ENCODE measurements at regions not wholly inside any gene's neighbourhood (a gene's known extent, or its start where the extent isn't known, plus 50 kb on each side); places are given as distances from the start of the nearest gene placed in this dataset.

DNA sequence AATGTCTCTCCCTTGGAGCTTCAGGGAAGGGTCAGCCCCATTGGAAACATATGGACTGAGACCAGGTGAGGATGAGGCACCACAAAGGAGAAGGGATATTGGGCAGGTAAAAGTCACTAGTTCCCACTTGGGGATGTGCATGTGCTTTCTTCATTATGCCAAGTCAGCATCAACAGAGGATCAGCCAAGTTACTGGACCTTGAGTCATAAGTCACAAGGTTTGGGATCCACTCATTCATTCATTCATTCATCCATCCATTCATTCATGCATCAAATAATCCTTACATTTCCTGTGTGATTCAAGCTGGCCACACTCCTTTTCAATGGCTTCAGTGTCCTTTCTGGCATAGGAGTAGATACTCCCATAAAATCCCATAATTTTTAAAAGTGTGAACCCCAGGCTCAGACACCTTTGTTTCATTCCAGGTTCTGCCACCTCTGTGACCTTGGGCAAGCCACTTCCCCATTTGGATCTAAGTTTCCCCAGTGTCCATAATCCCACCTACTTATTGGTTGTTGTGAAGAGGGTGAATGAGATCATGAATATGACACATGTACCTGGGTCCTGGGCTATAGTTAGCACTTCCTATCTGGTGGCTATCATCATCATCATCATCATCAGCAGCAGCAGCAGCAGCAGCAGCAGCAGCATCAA is 162.1 kb upstream of the LHX5 start:
- ChIA-PET CTCF (no interaction called here), POLR2A (ENCODE audit: low non-redundant PET) (no interaction called here)
- no peaks in the 10 kb centered on the region for H3K36me3 ChIP-seq (ENCODE audit: insufficient read depth, low read length, poor library complexity, severe bottlenecking)
- TF ChIP-seq EZH2 (IDR thresholded peaks at IDR 0.05; ENCODE audit: borderline replicate concordance, low read depth, low read length, poor library complexity, severe bottlenecking): no peak
- TF ChIP-seq, protein P1, sequence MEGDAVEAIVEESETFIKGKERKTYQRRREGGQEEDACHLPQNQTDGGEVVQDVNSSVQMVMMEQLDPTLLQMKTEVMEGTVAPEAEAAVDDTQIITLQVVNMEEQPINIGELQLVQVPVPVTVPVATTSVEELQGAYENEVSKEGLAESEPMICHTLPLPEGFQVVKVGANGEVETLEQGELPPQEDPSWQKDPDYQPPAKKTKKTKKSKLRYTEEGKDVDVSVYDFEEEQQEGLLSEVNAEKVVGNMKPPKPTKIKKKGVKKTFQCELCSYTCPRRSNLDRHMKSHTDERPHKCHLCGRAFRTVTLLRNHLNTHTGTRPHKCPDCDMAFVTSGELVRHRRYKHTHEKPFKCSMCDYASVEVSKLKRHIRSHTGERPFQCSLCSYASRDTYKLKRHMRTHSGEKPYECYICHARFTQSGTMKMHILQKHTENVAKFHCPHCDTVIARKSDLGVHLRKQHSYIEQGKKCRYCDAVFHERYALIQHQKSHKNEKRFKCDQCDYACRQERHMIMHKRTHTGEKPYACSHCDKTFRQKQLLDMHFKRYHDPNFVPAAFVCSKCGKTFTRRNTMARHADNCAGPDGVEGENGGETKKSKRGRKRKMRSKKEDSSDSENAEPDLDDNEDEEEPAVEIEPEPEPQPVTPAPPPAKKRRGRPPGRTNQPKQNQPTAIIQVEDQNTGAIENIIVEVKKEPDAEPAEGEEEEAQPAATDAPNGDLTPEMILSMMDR (conservative IDR thresholded peaks at IDR 0.05; ENCODE audit: low read depth, low read length): no peak
- H3K27ac ChIP-seq (ENCODE audit: low read depth, low read length, poor library complexity, severe bottlenecking): no peak overlapping the region
- H3K4me1 ChIP-seq (ENCODE audit: insufficient read depth, low read length, poor library complexity, severe bottlenecking): no peaks in the 10 kb centered on the region
- H3K27me3 ChIP-seq (replicated peaks; ENCODE audit: insufficient read depth, low read depth, low read length, poor library complexity): peaks cover 32% of the 10 kb centered on the region
- H3K4me3 ChIP-seq (ENCODE audit: low read depth, low read length, poor library complexity, severe bottlenecking): no peak overlapping the region
- BruUV-seq (replicated peaks): no TSS peak
- intact Hi-C loops (cut with micrococcal nuclease; ENCODE audit: unreplicated experiment): no loop called here
- no peak for DNase-seq (ENCODE audit: low spot score)
- no peaks in the 10 kb centered on the region for H3K9me3 ChIP-seq (ENCODE audit: low read depth, low read length, poor library complexity, severe bottlenecking)

DNA sequence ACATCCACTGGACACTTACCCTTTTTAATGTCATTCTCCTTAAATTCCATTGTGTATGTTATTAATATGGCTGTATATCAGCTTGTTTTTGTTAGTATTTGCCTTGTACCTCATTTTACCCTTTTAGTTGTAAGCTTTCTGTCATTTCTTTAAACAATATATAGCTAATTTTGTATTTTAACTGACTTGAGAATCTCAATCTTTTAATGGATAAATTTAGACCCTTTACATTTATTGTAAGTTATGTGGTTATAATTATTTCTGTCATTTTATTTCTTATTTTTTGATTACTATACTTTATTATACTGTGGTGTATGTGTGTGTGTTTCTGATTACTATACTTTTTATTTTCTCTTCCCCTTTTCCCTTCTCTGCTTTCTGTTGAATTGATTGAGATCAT is 159.0 kb upstream of the LHX5 start:
- ChIA-PET CTCF (no interaction called here), POLR2A (ENCODE audit: low non-redundant PET) (no interaction called here)
- peaks cover 16% of the 10 kb centered on the region for H3K27me3 ChIP-seq (replicated peaks; ENCODE audit: insufficient read depth, low read depth, low read length, poor library complexity)
- no peak overlapping the region for H3K27ac ChIP-seq (ENCODE audit: low read depth, low read length, poor library complexity, severe bottlenecking)
- H3K9me3 ChIP-seq (ENCODE audit: low read depth, low read length, poor library complexity, severe bottlenecking): peaks cover 1% of the 10 kb centered on the region
- TF ChIP-seq EZH2 (IDR thresholded peaks at IDR 0.05; ENCODE audit: borderline replicate concordance, low read depth, low read length, poor library complexity, severe bottlenecking): no peak
- TF ChIP-seq, protein P1 (conservative IDR thresholded peaks at IDR 0.05; ENCODE audit: low read depth, low read length): no peak
- no peaks in the 10 kb centered on the region for H3K4me1 ChIP-seq (ENCODE audit: insufficient read depth, low read length, poor library complexity, severe bottlenecking)
- H3K36me3 ChIP-seq (ENCODE audit: insufficient read depth, low read length, poor library complexity, severe bottlenecking): no peaks in the 10 kb centered on the region
- no peak for DNase-seq (ENCODE audit: low spot score)
- no peak overlapping the region for H3K4me3 ChIP-seq (ENCODE audit: low read depth, low read length, poor library complexity, severe bottlenecking)
- intact Hi-C loops (cut with micrococcal nuclease; ENCODE audit: unreplicated experiment): no loop called here
- no TSS peak for BruUV-seq (replicated peaks)

GRCh38 chr12:113625499-113625898 is 153.8 kb upstream of the LHX5 start:
- POLR2A ChIA-PET (ENCODE audit: low non-redundant PET): no interaction called here
- no peaks in the 10 kb centered on the region for H3K4me1 ChIP-seq (ENCODE audit: insufficient read depth, low read length, poor library complexity, severe bottlenecking)
- H3K4me3 ChIP-seq (ENCODE audit: low read depth, low read length, poor library complexity, severe bottlenecking): no peak overlapping the region
- peaks cover 4% of the 10 kb centered on the region for H3K9me3 ChIP-seq (ENCODE audit: low read depth, low read length, poor library complexity, severe bottlenecking)
- TF ChIP-seq EZH2 (IDR thresholded peaks at IDR 0.05; ENCODE audit: borderline replicate concordance, low read depth, low read length, poor library complexity, severe bottlenecking): no peak
- TF ChIP-seq, protein P1 (conservative IDR thresholded peaks at IDR 0.05; ENCODE audit: low read depth, low read length): no peak
- H3K27ac ChIP-seq (ENCODE audit: low read depth, low read length, poor library complexity, severe bottlenecking): no peak overlapping the region
- CTCF ChIA-PET: no interaction called here
- intact Hi-C loops (cut with micrococcal nuclease; ENCODE audit: unreplicated experiment): no loop called here
- DNase-seq (ENCODE audit: low spot score): no peak
- no peaks in the 10 kb centered on the region for H3K36me3 ChIP-seq (ENCODE audit: insufficient read depth, low read length, poor library complexity, severe bottlenecking)
- peaks cover 5% of the 10 kb centered on the region for H3K27me3 ChIP-seq (replicated peaks; ENCODE audit: insufficient read depth, low read depth, low read length, poor library complexity)
- no TSS peak for BruUV-seq (replicated peaks)

Measured in A673 (cell line).